Vagina (tissue), 2 donors: ENCODE measurements at regions not wholly inside any gene's neighbourhood (a gene's known extent, or its start where the extent isn't known, plus 50 kb on each side); places are given as distances from the start of the nearest gene placed in this dataset.

Experiments
- DNase-seq, 2 donors: peaks; one replicate each; pipeline ENCODE4 v3.0.0-alpha.2; 2017; ENCODE audit errors: extremely low spot score in 2 of 2
- H3K27ac ChIP-seq: fragments of 200-600 bp; sonication (generic); one replicate; pipeline ENCODE4 v1.5.1; 2019
- H3K27me3 ChIP-seq: fragments of 200-600 bp; sonication (generic); one replicate; pipeline ENCODE4 v1.5.1; 2019
- H3K36me3 ChIP-seq, 2 donors: fragments of 200-600 bp; sonication (generic); one replicate each; pipeline ENCODE4 v1.5.1; 2017 to 2019
- H3K4me1 ChIP-seq: fragments of 200-600 bp; sonication (generic); one replicate; pipeline ENCODE4 v1.5.1; 2019
- H3K4me3 ChIP-seq, 2 donors: fragments of 200-600 bp; sonication (generic); 1 replicate in 1 of 2; 2 replicates in 1 of 2; pipeline ENCODE4 v1.5.1; 2016 to 2019
- H3K9me3 ChIP-seq: fragments of 200-600 bp; sonication (generic); one replicate; pipeline ENCODE4 v1.5.1; 2019
- POLR2A ChIP-seq, 2 donors: fragments of 450-650 bp; IDR thresholded peaks; one replicate each; pipeline ENCODE4 v1.6.1; 2017; ENCODE audit warnings: antibody characterized with exemption in 2 of 2, mild to moderate bottlenecking in 2 of 2, moderate library complexity in 2 of 2
- POLR2AphosphoS5 ChIP-seq, 2 donors: sonication (generic); formaldehyde crosslinking; IDR thresholded peaks; one replicate each; pipeline ENCODE4 v1.9.0; 2017; ENCODE audit warnings: antibody characterized with exemption in 2 of 2, mild to moderate bottlenecking in 2 of 2, low read depth in 1 of 2; ENCODE audit not compliant: insufficient read depth in 1 of 2
- intact Hi-C: fragments of 100-400 bp; cut with DNase I; formaldehyde crosslinking; loops from one replicate; pipeline ENCODE4 v1.15.1; 2023
- TF ChIP-seq, protein P1 (sequence below), 3 experiments: fragments of 450-650 bp in 2 of 3; fragments of 200-600 bp in 1 of 3; sonication (generic) in 1 of 3; IDR thresholded peaks; one replicate each; pipeline ENCODE4 v1.5.1; 2017 to 2019; ENCODE audit warnings: antibody characterized with exemption in 3 of 3, mild to moderate bottlenecking in 2 of 3, moderate library complexity in 2 of 3

DNA sequence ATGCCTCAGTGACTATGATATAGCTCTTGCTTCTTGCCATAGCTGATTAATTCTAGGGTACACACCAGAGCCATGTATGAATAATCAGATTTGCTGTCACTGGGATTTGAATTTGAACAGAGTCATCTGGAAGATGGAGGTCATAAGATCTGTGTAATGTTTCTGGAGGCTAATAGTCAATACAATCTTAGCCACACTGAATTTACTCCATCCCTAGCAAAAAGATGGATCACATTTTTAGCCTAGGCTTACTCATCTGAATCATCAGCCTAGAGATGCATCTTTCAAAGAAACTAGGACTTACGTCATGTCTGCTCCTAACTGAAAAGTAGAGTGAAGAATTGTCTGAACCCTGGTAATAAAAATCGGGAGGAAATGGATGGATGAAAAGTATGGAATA lies 142.3 kb upstream of the ZNF804B start:
- Histone ChIP-seq H3K4me3 (no peak overlapping the region), H3K36me3 (no peaks in the 10 kb centered on the region), H3K27ac (no peak overlapping the region), H3K4me1 (no peaks in the 10 kb centered on the region), H3K27me3 (no peaks in the 10 kb centered on the region), H3K9me3 (no peaks in the 10 kb centered on the region)
- intact Hi-C loops, result no loop called here
- DNase-seq, result no peak
- TF ChIP-seq POLR2A (IDR thresholded peaks at IDR 0.05) (no peak), POLR2AphosphoS5 (IDR thresholded peaks at IDR 0.05; ENCODE audit: insufficient read depth in 1 of 2, low read depth in 1 of 2) (no peak)
- TF ChIP-seq, protein P1, sequence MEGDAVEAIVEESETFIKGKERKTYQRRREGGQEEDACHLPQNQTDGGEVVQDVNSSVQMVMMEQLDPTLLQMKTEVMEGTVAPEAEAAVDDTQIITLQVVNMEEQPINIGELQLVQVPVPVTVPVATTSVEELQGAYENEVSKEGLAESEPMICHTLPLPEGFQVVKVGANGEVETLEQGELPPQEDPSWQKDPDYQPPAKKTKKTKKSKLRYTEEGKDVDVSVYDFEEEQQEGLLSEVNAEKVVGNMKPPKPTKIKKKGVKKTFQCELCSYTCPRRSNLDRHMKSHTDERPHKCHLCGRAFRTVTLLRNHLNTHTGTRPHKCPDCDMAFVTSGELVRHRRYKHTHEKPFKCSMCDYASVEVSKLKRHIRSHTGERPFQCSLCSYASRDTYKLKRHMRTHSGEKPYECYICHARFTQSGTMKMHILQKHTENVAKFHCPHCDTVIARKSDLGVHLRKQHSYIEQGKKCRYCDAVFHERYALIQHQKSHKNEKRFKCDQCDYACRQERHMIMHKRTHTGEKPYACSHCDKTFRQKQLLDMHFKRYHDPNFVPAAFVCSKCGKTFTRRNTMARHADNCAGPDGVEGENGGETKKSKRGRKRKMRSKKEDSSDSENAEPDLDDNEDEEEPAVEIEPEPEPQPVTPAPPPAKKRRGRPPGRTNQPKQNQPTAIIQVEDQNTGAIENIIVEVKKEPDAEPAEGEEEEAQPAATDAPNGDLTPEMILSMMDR (IDR thresholded peaks at IDR 0.05), result no peak

DNA sequence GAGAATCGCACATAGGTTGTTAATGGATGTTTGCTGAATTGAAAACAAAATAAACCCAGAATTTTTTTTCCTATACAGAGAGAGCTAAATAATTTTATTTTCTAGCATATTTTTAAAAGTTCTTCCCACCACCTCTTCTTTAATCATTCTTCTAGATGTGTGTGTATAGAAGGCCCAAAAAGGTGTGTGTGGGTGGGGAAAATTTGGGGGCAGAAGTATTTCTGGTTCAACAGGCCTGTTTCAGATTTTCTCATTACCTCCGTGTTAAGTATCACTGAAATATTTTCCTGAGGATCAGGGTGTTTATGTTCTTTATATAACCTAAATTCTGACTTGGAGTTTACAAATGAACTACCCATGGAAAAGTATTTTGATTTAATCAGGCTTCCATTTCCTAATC lies 144.2 kb upstream of the ZNF804B start:
- no peak for DNase-seq
- no peak for TF ChIP-seq POLR2AphosphoS5 (IDR thresholded peaks at IDR 0.05; ENCODE audit: insufficient read depth in 1 of 2, low read depth in 1 of 2)
- TF ChIP-seq POLR2A (IDR thresholded peaks at IDR 0.05), result no peak
- TF ChIP-seq, protein P1 (IDR thresholded peaks at IDR 0.05), result no peak
- Histone ChIP-seq H3K4me1 (no peaks in the 10 kb centered on the region), H3K27ac (no peak overlapping the region), H3K9me3 (no peaks in the 10 kb centered on the region), H3K36me3 (no peaks in the 10 kb centered on the region), H3K27me3 (no peaks in the 10 kb centered on the region), H3K4me3 (no peak overlapping the region)
- intact Hi-C loops, result no loop called here

DNA sequence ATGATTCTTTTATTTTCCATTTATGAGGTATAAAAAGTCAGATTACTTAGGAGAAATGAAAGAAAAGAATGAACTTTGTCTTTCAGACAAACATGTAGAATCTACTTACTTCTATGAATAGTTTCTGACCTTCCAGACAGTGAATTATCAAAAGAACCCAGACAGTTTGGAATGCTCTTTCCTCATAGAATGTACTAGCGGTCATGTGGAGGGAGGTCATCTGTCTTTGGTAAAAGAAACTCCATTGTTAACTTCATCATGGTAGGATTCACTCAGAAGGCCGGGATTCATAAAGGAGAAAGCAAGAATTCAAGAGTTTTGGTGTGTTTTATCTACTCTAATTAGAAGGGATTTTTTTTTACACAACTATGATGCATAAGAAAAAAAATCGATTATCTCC lies 144.8 kb upstream of the ZNF804B start:
- intact Hi-C loops, result no loop called here
- Histone ChIP-seq H3K9me3 (no peaks in the 10 kb centered on the region), H3K27ac (no peak overlapping the region), H3K27me3 (no peaks in the 10 kb centered on the region), H3K4me3 (no peak overlapping the region), H3K4me1 (no peaks in the 10 kb centered on the region), H3K36me3 (no peaks in the 10 kb centered on the region)
- TF ChIP-seq POLR2AphosphoS5 (IDR thresholded peaks at IDR 0.05; ENCODE audit: insufficient read depth in 1 of 2, low read depth in 1 of 2) (no peak), POLR2A (IDR thresholded peaks at IDR 0.05) (no peak)
- TF ChIP-seq, protein P1 (IDR thresholded peaks at IDR 0.05), result no peak
- no peak for DNase-seq

DNA sequence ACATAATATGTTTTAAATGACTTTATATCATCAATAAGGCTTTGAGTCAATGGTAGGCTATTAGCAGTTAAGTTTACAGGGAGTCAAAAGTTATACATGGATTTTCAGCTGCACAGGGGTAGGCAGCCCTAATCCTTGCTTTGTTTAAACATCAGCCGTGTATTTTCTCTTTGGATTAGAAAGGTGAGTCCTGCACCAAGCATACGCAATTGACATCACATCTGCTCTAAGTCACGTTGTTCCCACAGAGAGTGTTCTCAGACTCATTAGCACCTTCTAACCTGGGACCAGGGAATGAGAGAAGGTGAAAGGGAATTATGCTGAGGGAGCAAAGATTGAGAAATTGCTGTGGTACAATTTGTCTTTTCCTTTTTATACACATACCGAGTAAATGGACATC lies 148.6 kb upstream of the ZNF804B start:
- H3K4me3 ChIP-seq, result no peak overlapping the region
- no peaks in the 10 kb centered on the region for H3K27me3 ChIP-seq
- H3K36me3 ChIP-seq, result no peaks in the 10 kb centered on the region
- no peaks in the 10 kb centered on the region for H3K9me3 ChIP-seq
- TF ChIP-seq POLR2A (IDR thresholded peaks at IDR 0.05) (no peak), POLR2AphosphoS5 (IDR thresholded peaks at IDR 0.05; ENCODE audit: insufficient read depth in 1 of 2, low read depth in 1 of 2) (no peak)
- TF ChIP-seq, protein P1 (IDR thresholded peaks at IDR 0.05), result no peak
- no peak overlapping the region for H3K27ac ChIP-seq
- DNase-seq, result no peak
- no peaks in the 10 kb centered on the region for H3K4me1 ChIP-seq
- intact Hi-C loops, result no loop called here

DNA sequence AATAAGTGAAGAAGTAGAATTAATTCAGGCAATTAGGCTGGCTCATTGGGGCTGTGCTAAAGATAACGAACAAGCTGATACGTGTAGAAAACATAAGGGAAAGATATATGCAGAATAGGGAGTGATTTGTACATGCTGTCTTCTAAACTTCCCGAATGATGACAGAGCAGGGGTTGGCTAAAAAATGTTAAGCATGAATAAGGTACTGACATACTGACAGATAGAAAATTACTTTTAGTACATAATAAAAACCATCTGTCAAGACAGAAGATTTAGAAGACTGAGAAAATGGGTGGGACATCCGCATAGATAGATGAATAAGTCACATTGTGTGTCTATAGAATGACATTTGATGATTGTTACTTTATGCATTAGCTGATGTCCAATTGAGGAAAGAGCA lies 158.8 kb upstream of the ZNF804B start:
- H3K4me3 ChIP-seq, result no peak overlapping the region

More for the DNA sequence above, 158.8 kb upstream of the ZNF804B start:
- no peaks in the 10 kb centered on the region for H3K9me3 ChIP-seq
- intact Hi-C loops, result no loop called here
- no peaks in the 10 kb centered on the region for H3K36me3 ChIP-seq
- no peaks in the 10 kb centered on the region for H3K27me3 ChIP-seq
- no peak for DNase-seq
- TF ChIP-seq POLR2A (IDR thresholded peaks at IDR 0.05) (no peak), POLR2AphosphoS5 (IDR thresholded peaks at IDR 0.05; ENCODE audit: insufficient read depth in 1 of 2, low read depth in 1 of 2) (no peak)
- TF ChIP-seq, protein P1 (IDR thresholded peaks at IDR 0.05), result no peak
- no peak overlapping the region for H3K27ac ChIP-seq
- no peaks in the 10 kb centered on the region for H3K4me1 ChIP-seq
